Neural crest cell (in vitro differentiated cells): ENCODE measurements at regions not wholly inside any gene's neighbourhood (a gene's known extent, or its start where the extent isn't known, plus 50 kb on each side); places are given as distances from the start of the nearest gene placed in this dataset.
A peak's percentile ranks its signal among the peaks of the same experiment; 100 is the strongest.

Experiments used
- DNase-seq: peaks from one replicate; pipeline ENCODE4 v3.0.0; 2021; ENCODE audit warnings: low read depth, mixed read lengths, low spot score
- H3K27ac Mint-ChIP-seq: one replicate; pipeline ENCODE4 v1.8.0; 2021; ENCODE audit warnings: mild to moderate bottlenecking, mixed read lengths; ENCODE audit not compliant: unreplicated experiment
- H3K27me3 Mint-ChIP-seq: 2 replicates; pipeline ENCODE4 v1.8.0; 2021; ENCODE audit warnings: low read depth, mild to moderate bottlenecking, mixed read lengths
- H3K36me3 Mint-ChIP-seq: 2 replicates; pipeline ENCODE4 v1.8.0; 2021; ENCODE audit warnings: low read depth, mild to moderate bottlenecking, mixed read lengths
- H3K4me1 Mint-ChIP-seq: 2 replicates; pipeline ENCODE4 v1.8.0; 2021; ENCODE audit warnings: mixed read lengths
- H3K4me3 Mint-ChIP-seq: one replicate; pipeline ENCODE4 v1.8.0; 2021; ENCODE audit warnings: mild to moderate bottlenecking, mixed read lengths
- H3K9me3 Mint-ChIP-seq: 2 replicates; pipeline ENCODE4 v1.8.0; 2021; ENCODE audit warnings: mixed read lengths
- TF ChIP-seq, protein P1 (sequence below): fragments of 200-600 bp; sonication (generic); conservative IDR thresholded peaks from 2 replicates; pipeline ENCODE4 v1.5.0; 2021; ENCODE audit warnings: antibody characterized with exemption, mild to moderate bottlenecking

DNA sequence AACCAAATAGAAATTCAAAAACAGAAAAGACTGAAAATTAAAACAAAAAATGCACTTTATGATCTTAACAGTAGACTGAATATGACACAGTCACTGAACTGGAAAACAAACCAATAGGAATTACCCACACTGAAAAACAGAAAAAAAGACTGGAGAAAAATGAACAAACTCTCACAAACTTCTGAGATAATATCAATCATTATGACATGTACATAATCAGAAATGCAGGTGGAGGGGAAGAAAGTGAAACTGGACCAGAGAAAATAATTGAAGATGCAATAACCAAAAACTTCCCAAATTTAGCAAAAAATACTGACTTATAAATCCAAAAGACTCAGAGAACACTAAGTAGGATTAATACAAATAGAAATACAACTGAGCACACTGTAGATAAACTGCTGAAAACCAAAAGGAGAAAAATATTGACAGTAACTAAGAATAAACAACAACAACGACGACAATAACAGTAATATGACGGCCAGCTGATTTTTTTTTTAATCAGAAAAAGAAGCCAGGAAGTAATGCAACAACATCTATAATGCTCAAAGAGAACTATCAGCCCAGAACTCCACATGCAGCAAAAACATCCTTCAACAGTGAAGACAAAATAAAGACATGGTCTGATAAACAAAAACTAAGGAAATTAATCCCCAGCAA lies 108.1 kb downstream of the ZFAND4 start:
- no peak overlapping the region for H3K4me3 Mint-ChIP-seq
- TF ChIP-seq, protein P1, sequence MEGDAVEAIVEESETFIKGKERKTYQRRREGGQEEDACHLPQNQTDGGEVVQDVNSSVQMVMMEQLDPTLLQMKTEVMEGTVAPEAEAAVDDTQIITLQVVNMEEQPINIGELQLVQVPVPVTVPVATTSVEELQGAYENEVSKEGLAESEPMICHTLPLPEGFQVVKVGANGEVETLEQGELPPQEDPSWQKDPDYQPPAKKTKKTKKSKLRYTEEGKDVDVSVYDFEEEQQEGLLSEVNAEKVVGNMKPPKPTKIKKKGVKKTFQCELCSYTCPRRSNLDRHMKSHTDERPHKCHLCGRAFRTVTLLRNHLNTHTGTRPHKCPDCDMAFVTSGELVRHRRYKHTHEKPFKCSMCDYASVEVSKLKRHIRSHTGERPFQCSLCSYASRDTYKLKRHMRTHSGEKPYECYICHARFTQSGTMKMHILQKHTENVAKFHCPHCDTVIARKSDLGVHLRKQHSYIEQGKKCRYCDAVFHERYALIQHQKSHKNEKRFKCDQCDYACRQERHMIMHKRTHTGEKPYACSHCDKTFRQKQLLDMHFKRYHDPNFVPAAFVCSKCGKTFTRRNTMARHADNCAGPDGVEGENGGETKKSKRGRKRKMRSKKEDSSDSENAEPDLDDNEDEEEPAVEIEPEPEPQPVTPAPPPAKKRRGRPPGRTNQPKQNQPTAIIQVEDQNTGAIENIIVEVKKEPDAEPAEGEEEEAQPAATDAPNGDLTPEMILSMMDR = no peak
- H3K27me3 Mint-ChIP-seq = no peaks in the 10 kb centered on the region
- H3K36me3 Mint-ChIP-seq = peaks cover 10% of the 10 kb centered on the region
- H3K9me3 Mint-ChIP-seq = peaks cover 3% of the 10 kb centered on the region
- DNase-seq = no peak
- no peak overlapping the region for H3K27ac Mint-ChIP-seq
- H3K4me1 Mint-ChIP-seq = no peaks in the 10 kb centered on the region

DNA sequence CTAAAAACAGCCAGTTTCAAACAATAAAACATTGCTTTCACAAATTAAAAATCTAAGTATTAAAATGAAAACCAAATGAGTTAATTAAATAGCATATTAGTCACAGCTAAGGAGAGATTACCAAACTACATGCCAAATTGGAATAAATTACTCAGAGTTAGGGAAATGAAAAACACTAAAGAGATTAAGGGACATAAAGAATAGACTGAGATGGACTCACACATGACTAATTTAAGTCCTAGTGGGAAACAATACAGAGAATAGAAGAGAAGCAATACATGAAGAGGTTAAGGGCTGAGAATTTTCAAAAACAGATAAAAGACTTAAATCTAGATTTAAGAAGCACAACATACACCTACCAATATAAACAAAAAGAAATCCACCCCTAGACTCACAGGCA lies 110.6 kb downstream of the ZFAND4 start:
- H3K4me1 Mint-ChIP-seq = peaks cover 12% of the 10 kb centered on the region
- TF ChIP-seq, protein P1 = no peak
- H3K27me3 Mint-ChIP-seq = no peaks in the 10 kb centered on the region
- H3K9me3 Mint-ChIP-seq = no peaks in the 10 kb centered on the region
- no peak for DNase-seq
- peaks cover 6% of the 10 kb centered on the region for H3K36me3 Mint-ChIP-seq
- no peak overlapping the region for H3K4me3 Mint-ChIP-seq
- no peak overlapping the region for H3K27ac Mint-ChIP-seq

DNA sequence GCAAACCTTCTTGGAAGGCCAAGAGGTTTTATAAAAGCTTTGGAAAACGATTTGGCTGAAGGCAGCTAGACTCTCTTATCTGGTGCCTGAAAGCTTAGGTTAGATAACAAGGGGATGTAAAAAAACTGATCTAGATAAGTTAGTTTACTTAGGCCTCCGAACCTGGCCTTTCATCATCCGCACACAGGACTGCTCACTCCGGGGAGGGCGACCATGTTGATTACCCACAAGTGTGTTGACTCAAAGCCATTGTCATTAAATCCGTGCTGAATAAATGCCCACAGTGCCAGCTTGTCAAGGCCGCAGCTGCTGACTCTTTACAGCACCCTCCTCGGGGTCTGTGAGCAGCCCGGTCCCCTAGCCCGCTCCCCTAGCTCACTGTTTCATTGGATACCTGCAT lies 112.3 kb downstream of the ZFAND4 start:
- no peak overlapping the region for H3K4me3 Mint-ChIP-seq
- H3K36me3 Mint-ChIP-seq = peaks cover 6% of the 10 kb centered on the region

DNA sequence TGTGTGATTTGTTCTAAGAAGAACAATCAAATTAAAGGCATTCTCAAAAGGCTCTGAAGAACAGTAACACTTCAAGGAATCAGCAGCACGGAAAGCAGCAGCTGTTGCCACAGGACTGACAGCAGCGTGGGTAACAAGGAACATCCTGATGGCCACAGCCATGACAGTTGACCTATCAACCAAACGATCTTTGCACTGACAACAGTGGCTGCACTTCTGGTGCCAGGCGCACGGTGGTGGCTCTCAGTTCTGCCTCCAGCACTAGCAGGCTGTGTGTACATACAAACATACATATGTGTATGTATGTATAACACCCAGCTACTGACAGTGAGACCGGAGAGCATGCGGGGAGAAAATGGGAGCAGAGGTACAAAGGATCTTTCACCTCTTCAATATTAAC lies 114.1 kb downstream of the ZFAND4 start:
- Mint-ChIP-seq H3K27me3 (no peaks in the 10 kb centered on the region), H3K4me3 (no peak overlapping the region), H3K9me3 (no peaks in the 10 kb centered on the region), H3K27ac (no peak overlapping the region), H3K4me1 (peaks cover 12% of the 10 kb centered on the region), H3K36me3 (peaks cover 6% of the 10 kb centered on the region)
- no peak for DNase-seq
- TF ChIP-seq, protein P1 = no peak

More for the DNA sequence above, 112.3 kb downstream of the ZFAND4 start:
- no peak for DNase-seq
- TF ChIP-seq, protein P1 = no peak
- H3K9me3 Mint-ChIP-seq = no peaks in the 10 kb centered on the region
- H3K4me1 Mint-ChIP-seq = peaks cover 12% of the 10 kb centered on the region
- peak overlapping the region; percentile 16 for H3K27ac Mint-ChIP-seq
- H3K27me3 Mint-ChIP-seq = no peaks in the 10 kb centered on the region

DNA sequence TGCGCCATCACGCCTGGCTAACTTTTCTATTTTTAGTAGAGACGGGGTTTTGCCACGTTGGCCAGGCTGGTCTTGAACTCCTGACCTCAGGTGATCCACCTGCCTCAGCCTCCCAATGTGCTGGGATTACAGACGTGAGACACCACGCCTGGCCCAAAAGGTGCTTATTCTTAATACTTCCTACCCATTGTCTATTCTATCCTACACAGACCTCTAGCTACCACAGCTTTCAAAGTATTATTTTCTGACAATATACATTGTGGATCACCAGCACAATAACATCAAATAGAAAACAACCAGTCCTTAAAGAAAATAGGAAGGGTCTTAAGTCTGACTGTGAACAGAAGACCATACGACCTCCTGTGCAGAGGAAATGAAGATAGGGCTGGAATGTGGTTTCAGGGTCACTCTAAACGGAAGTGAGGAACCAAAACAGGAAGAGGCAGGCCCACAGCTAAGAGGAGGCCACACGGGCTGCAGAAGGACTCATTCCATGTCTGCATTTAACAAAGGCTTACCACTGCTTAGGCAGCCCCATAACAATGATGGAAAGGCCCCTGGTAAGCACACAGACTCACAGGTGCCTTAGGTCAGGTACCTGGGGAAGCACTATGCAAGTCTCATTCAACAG lies 115.2 kb downstream of the ZFAND4 start:
- peaks cover 6% of the 10 kb centered on the region for H3K36me3 Mint-ChIP-seq
- no peaks in the 10 kb centered on the region for H3K9me3 Mint-ChIP-seq
- H3K4me1 Mint-ChIP-seq = peaks cover 12% of the 10 kb centered on the region
- H3K27me3 Mint-ChIP-seq = no peaks in the 10 kb centered on the region
- no peak overlapping the region for H3K27ac Mint-ChIP-seq
- H3K4me3 Mint-ChIP-seq = no peak overlapping the region
- TF ChIP-seq, protein P1 = no peak
- DNase-seq = no peak
